ENCODE measurements at regions not wholly inside any gene's neighbourhood (a gene's known extent, or its start where the extent isn't known, plus 50 kb on each side); places are given as distances from the start of the nearest gene placed in this dataset.

- H3K9ac ChIP-seq (ENCODE audit: insufficient read length), result peak overlapping the region; percentile 17
- no peak for DNase-seq (ENCODE audit: low read depth, low spot score)
- no peaks in the 10 kb centered on the region for H3K36me3 ChIP-seq (ENCODE audit: insufficient read depth, low read length)
- H3K27ac ChIP-seq, result peak overlapping the region; percentile 90
- TF ChIP-seq POLR2AphosphoS5 (IDR thresholded peaks at IDR 0.05; ENCODE audit: borderline replicate concordance, low read depth, low read length) (no peak), FOXP2 (optimal IDR thresholded peaks at IDR 0.05; ENCODE audit: control extremely low read depth, extremely low read length, insufficient read depth) (no peak), EZH2 (IDR thresholded peaks at IDR 0.05) (no peak)
- peak overlapping the region; percentile 43 for H3K4me3 ChIP-seq
- H3K9me3 ChIP-seq (ENCODE audit: low read depth, low read length), result no peaks in the 10 kb centered on the region
Observed at GRCh38 chr7:96833676-96834453, 124.2 kb upstream of the SEM1 start.

DNA sequence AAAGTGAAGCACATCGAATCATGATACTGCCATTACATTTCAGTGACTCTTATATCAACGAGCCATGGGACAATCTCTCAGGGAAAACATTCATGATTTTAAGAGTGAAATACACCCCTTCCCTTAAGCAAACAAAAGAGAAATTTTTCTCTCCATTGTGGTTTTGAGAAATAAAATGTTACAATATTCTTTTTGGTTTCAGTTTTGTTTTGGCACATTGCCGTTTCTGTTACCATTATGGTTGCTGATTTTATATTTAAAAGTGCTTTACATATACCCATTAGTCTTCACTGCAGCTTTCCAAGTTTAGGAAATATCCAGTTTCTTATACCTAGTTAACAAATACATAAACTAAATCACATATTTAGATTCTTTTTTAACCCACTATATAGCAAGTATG, 126.8 kb upstream of the SEM1 start:
- no peak for DNase-seq (ENCODE audit: low read depth, low spot score)
- Histone ChIP-seq H3K27ac (no peak overlapping the region), H3K36me3 (ENCODE audit: insufficient read depth, low read length) (no peaks in the 10 kb centered on the region), H3K4me3 (no peak overlapping the region), H3K9ac (ENCODE audit: insufficient read length) (no peak overlapping the region), H3K9me3 (ENCODE audit: low read depth, low read length) (no peaks in the 10 kb centered on the region)
- TF ChIP-seq FOXP2 (optimal IDR thresholded peaks at IDR 0.05; ENCODE audit: control extremely low read depth, extremely low read length, insufficient read depth), result no peak
- no peak for TF ChIP-seq EZH2 (IDR thresholded peaks at IDR 0.05)
- TF ChIP-seq POLR2AphosphoS5 (IDR thresholded peaks at IDR 0.05; ENCODE audit: borderline replicate concordance, low read depth, low read length), result no peak

DNA sequence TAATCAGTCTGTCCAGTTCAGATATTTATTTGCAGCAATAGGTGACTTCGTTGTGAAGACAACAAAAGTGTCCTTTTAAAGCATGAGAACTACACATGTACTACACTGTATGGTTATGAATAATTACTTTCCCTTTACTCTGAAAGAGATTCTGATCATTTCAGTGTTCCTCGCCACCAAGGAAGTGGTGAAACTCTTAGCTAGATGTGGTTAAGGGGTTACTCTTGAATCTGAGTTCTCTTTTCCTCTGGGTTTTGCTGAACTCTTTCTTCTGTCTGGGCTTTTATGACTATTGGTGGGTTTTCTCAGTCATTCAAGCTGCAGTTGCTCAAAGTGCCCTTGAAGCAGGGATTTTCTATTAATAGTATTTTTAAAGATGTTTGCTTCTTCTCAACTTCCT, 127.9 kb upstream of the SEM1 start:
- Histone ChIP-seq H3K36me3 (ENCODE audit: insufficient read depth, low read length) (no peaks in the 10 kb centered on the region), H3K9me3 (ENCODE audit: low read depth, low read length) (no peaks in the 10 kb centered on the region), H3K9ac (ENCODE audit: insufficient read length) (no peak overlapping the region), H3K27ac (peak overlapping the region; percentile 54; the same call in 1 of the 2 replicates), H3K4me3 (no peak overlapping the region)
- TF ChIP-seq FOXP2 (optimal IDR thresholded peaks at IDR 0.05; ENCODE audit: control extremely low read depth, extremely low read length, insufficient read depth), result no peak
- TF ChIP-seq POLR2AphosphoS5 (IDR thresholded peaks at IDR 0.05; ENCODE audit: borderline replicate concordance, low read depth, low read length), result no peak
- TF ChIP-seq EZH2 (IDR thresholded peaks at IDR 0.05), result no peak
- DNase-seq (ENCODE audit: low read depth, low spot score), result no peak

- Histone ChIP-seq H3K4me3 (no peak overlapping the region), H3K9me3 (ENCODE audit: low read depth, low read length) (no peaks in the 10 kb centered on the region), H3K9ac (ENCODE audit: insufficient read length) (no peak overlapping the region), H3K27ac (no peak overlapping the region), H3K36me3 (ENCODE audit: insufficient read depth, low read length) (no peaks in the 10 kb centered on the region)
- DNase-seq (ENCODE audit: low read depth, low spot score), result no peak
- TF ChIP-seq EZH2 (IDR thresholded peaks at IDR 0.05) (no peak), FOXP2 (optimal IDR thresholded peaks at IDR 0.05; ENCODE audit: control extremely low read depth, extremely low read length, insufficient read depth) (no peak), POLR2AphosphoS5 (IDR thresholded peaks at IDR 0.05; ENCODE audit: borderline replicate concordance, low read depth, low read length) (no peak)
Observed at GRCh38 chr7:96838481-96838880, 128.8 kb upstream of the SEM1 start.

DNA sequence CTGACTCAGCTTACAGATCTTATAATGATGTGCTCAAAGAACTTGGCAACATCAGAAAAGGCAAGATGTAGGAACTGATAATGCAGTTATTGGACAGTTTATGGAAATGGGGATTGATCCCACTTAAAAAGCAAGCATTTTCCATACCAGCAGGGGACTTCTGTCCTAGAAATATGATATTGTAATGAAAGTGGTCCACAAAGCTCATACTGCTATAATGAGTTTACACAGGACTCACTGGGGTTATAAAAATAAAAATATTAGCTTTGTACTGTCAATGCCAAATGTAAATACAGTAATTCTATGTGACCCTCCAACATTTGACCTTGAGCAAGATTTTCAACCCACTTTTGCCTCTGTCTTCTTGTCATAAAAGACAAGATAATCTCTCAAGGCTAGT, 145.5 kb upstream of the SEM1 start:
- H3K27ac ChIP-seq, result no peak overlapping the region

GRCh38 chr7:96855691-96856090, 146.0 kb upstream of the SEM1 start:
- Histone ChIP-seq H3K4me3 (no peak overlapping the region), H3K36me3 (ENCODE audit: insufficient read depth, low read length) (no peaks in the 10 kb centered on the region), H3K9ac (ENCODE audit: insufficient read length) (no peak overlapping the region), H3K27ac (no peak overlapping the region), H3K9me3 (ENCODE audit: low read depth, low read length) (no peaks in the 10 kb centered on the region)
- DNase-seq (ENCODE audit: low read depth, low spot score), result no peak
- TF ChIP-seq FOXP2 (optimal IDR thresholded peaks at IDR 0.05; ENCODE audit: control extremely low read depth, extremely low read length, insufficient read depth) (no peak), POLR2AphosphoS5 (IDR thresholded peaks at IDR 0.05; ENCODE audit: borderline replicate concordance, low read depth, low read length) (no peak), EZH2 (IDR thresholded peaks at IDR 0.05) (no peak)

More for the DNA sequence above, 145.5 kb upstream of the SEM1 start:
- Histone ChIP-seq H3K9ac (ENCODE audit: insufficient read length) (no peak overlapping the region), H3K36me3 (ENCODE audit: insufficient read depth, low read length) (no peaks in the 10 kb centered on the region), H3K9me3 (ENCODE audit: low read depth, low read length) (no peaks in the 10 kb centered on the region), H3K4me3 (no peak overlapping the region)
- no peak for DNase-seq (ENCODE audit: low read depth, low spot score)
- TF ChIP-seq EZH2 (IDR thresholded peaks at IDR 0.05), result no peak
- no peak for TF ChIP-seq FOXP2 (optimal IDR thresholded peaks at IDR 0.05; ENCODE audit: control extremely low read depth, extremely low read length, insufficient read depth)
- no peak for TF ChIP-seq POLR2AphosphoS5 (IDR thresholded peaks at IDR 0.05; ENCODE audit: borderline replicate concordance, low read depth, low read length)

- no peak overlapping the region for H3K27ac ChIP-seq
- H3K9me3 ChIP-seq (ENCODE audit: low read depth, low read length), result no peaks in the 10 kb centered on the region
- H3K4me3 ChIP-seq, result no peak overlapping the region
- DNase-seq (ENCODE audit: low read depth, low spot score), result no peak
- H3K36me3 ChIP-seq (ENCODE audit: insufficient read depth, low read length), result no peaks in the 10 kb centered on the region
- H3K9ac ChIP-seq (ENCODE audit: insufficient read length), result no peak overlapping the region
- no peak for TF ChIP-seq EZH2 (IDR thresholded peaks at IDR 0.05)
- no peak for TF ChIP-seq FOXP2 (optimal IDR thresholded peaks at IDR 0.05; ENCODE audit: control extremely low read depth, extremely low read length, insufficient read depth)
- TF ChIP-seq POLR2AphosphoS5 (IDR thresholded peaks at IDR 0.05; ENCODE audit: borderline replicate concordance, low read depth, low read length), result no peak
Observed at GRCh38 chr7:96869538-96869937, 135.8 kb upstream of the DLX6 start.

DNA sequence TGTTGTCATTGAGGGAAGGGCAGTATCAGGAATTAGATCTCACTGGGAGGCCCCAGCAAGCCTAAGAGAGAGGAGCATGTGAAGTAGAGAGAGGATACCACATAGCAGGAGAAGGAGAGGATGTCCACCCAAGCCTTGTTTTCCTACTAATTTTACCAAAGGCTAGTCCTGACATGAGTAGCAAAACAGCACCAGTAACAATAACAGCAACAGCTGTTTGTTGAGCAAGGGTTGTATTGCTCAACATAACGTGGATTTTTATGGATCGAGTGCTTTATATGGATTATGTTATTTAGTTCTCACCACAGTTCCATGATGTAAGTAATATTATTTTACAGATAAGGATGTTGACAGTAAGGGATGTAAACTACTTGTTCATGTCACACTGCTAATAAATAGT, 135.2 kb upstream of the DLX6 start:
- H3K9ac ChIP-seq (ENCODE audit: insufficient read length), result no peak overlapping the region
- no peak overlapping the region for H3K27ac ChIP-seq
- no peaks in the 10 kb centered on the region for H3K36me3 ChIP-seq (ENCODE audit: insufficient read depth, low read length)
- H3K4me3 ChIP-seq, result no peak overlapping the region
- no peaks in the 10 kb centered on the region for H3K9me3 ChIP-seq (ENCODE audit: low read depth, low read length)
- DNase-seq (ENCODE audit: low read depth, low spot score), result no peak
- TF ChIP-seq EZH2 (IDR thresholded peaks at IDR 0.05), result no peak
- no peak for TF ChIP-seq FOXP2 (optimal IDR thresholded peaks at IDR 0.05; ENCODE audit: control extremely low read depth, extremely low read length, insufficient read depth)
- no peak for TF ChIP-seq POLR2AphosphoS5 (IDR thresholded peaks at IDR 0.05; ENCODE audit: borderline replicate concordance, low read depth, low read length)

Data from SK-N-MC (cell line).